Fibroblast of pulmonary artery (primary cell): ENCODE measurements at regions not wholly inside any gene's neighbourhood (a gene's known extent, or its start where the extent isn't known, plus 50 kb on each side); places are given as distances from the start of the nearest gene placed in this dataset.

Experiments
- DNase-seq: peaks from one replicate; pipeline ENCODE4 v3.0.0-alpha.2; 2010; ENCODE audit warnings: low read depth
- H3K4me3 ChIP-seq: replicated peaks from 2 replicates; pipeline ENCODE4 v1.5.1; 2011; ENCODE audit warnings: low read depth, mild to moderate bottlenecking, control low read depth, low read length, moderate library complexity
- CTCF ChIP-seq: IDR thresholded peaks from 2 replicates; pipeline ENCODE4 v1.5.1; 2011; ENCODE audit warnings: mild to moderate bottlenecking, control low read depth, low read length, inconsistent platforms; ENCODE audit errors: missing control alignments

- no peak for TF ChIP-seq CTCF
- no peak overlapping the region for H3K4me3 ChIP-seq
- DNase-seq = no peak
Measured at GRCh38 chr15:39392469-39393047, 188.3 kb upstream of the THBS1 start.

- no peak for DNase-seq
- TF ChIP-seq CTCF = no peak
- no peak overlapping the region for H3K4me3 ChIP-seq
Measured at GRCh38 chr15:39393575-39394335, 187.1 kb upstream of the THBS1 start.

GRCh38 chr15:39394496-39394895, 186.4 kb upstream of the THBS1 start:
- DNase-seq = no peak
- no peak overlapping the region for H3K4me3 ChIP-seq
- TF ChIP-seq CTCF = no peak

- no peak overlapping the region for H3K4me3 ChIP-seq
- peak; percentile 77 for DNase-seq
- no peak for TF ChIP-seq CTCF
Measured at GRCh38 chr15:39396979-39397615, 183.8 kb upstream of the THBS1 start.

- TF ChIP-seq CTCF = no peak
- no peak for DNase-seq
- H3K4me3 ChIP-seq = no peak overlapping the region
Measured at GRCh38 chr15:39397883-39398282, 183.0 kb upstream of the THBS1 start.

GRCh38 chr15:39399600-39399999, 181.3 kb upstream of the THBS1 start:
- no peak for DNase-seq
- no peak for TF ChIP-seq CTCF
- H3K4me3 ChIP-seq = no peak overlapping the region
